LNCAP (cell line): ENCODE measurements at regions not wholly inside any gene's neighbourhood (a gene's known extent, or its start where the extent isn't known, plus 50 kb on each side); places are given as distances from the start of the nearest gene placed in this dataset.

Experiments
- CTCF ChIP-seq: fragments of 450-650 bp; IDR thresholded peaks from 2 replicates; pipeline ENCODE4 v1.5.1; 2017; ENCODE audit warnings: mild to moderate bottlenecking

- no peak for TF ChIP-seq CTCF
These were observed 149.5 kb upstream of the MON1B start for GRCh38 chr16:77041468-77041867.

- TF ChIP-seq CTCF, result peak; percentile 62
These were observed 147.9 kb upstream of the MON1B start for GRCh38 chr16:77043076-77043475.

- TF ChIP-seq CTCF, result no peak
These were observed 144.8 kb upstream of the MON1B start for GRCh38 chr16:77046206-77046605.

- no peak for TF ChIP-seq CTCF
These were observed 142.9 kb upstream of the MON1B start for GRCh38 chr16:77048085-77048484.

GRCh38 chr16:77049577-77049976 lies 141.4 kb upstream of the MON1B start:
- no peak for TF ChIP-seq CTCF

- no peak for TF ChIP-seq CTCF
These were observed 133.7 kb upstream of the MON1B start for GRCh38 chr16:77057161-77057774.

- TF ChIP-seq CTCF, result no peak
These were observed 131.5 kb upstream of the MON1B start for GRCh38 chr16:77059446-77059845.

GRCh38 chr16:77060614-77061013 lies 130.4 kb upstream of the MON1B start:
- no peak for TF ChIP-seq CTCF
